Right lobe of liver (tissue), 6 donors: ENCODE measurements at regions not wholly inside any gene's neighbourhood (a gene's known extent, or its start where the extent isn't known, plus 50 kb on each side); places are given as distances from the start of the nearest gene placed in this dataset.

Experiments
- ATAC-seq, 4 donors: fragments of 200-7000 bp; cut with Tn5 transposase; one replicate each; pipeline ENCODE4 v1.9.1; 2020; ENCODE audit warnings: mild to moderate bottlenecking in 4 of 4, moderate library complexity in 4 of 4
- DNase-seq, 3 donors: peaks; one replicate each; pipeline ENCODE4 v3.0.0-alpha.2; 2020
- H3K27ac ChIP-seq, 3 donors: fragments of 200-600 bp; one replicate each; pipeline ENCODE4 v1.8.0; 2022
- H3K27me3 ChIP-seq, 2 donors: fragments of 200-600 bp; one replicate each; pipeline ENCODE4 v1.8.0; 2022
- H3K36me3 ChIP-seq, 4 donors: fragments of 200-600 bp; sonication (generic) in 1 of 4; one replicate each; pipeline versions ENCODE4 v1.5.1 to v1.8.0; 2017 to 2022; ENCODE audit warnings: control low read depth in 1 of 4
- H3K4me1 ChIP-seq, 4 donors: fragments of 200-600 bp; sonication (generic) in 1 of 4; one replicate each; pipeline versions ENCODE4 v1.5.1 to v1.8.0; 2017 to 2022; ENCODE audit warnings: control low read depth in 1 of 4
- H3K4me3 ChIP-seq, 3 donors: fragments of 200-600 bp; one replicate each; pipeline ENCODE4 v1.8.0; 2022
- H3K9me3 ChIP-seq, 4 donors: fragments of 200-600 bp; sonication (generic) in 1 of 4; one replicate each; pipeline versions ENCODE4 v1.5.1 to v1.8.0; 2017 to 2022; ENCODE audit warnings: control low read depth in 1 of 4
- CTCF ChIP-seq, 4 donors: fragments of 200-600 bp in 3 of 4; fragments of 450-650 bp in 1 of 4; IDR thresholded peaks; one replicate each; pipeline versions ENCODE4 v1.5.1 to v1.8.0; 2016 to 2022; ENCODE audit warnings: antibody characterized with exemption in 4 of 4, mild to moderate bottlenecking in 2 of 4
- POLR2A ChIP-seq: fragments of 450-650 bp; IDR thresholded peaks from one replicate; pipeline ENCODE4 v1.6.1; 2017; ENCODE audit warnings: antibody characterized with exemption, mild to moderate bottlenecking
- WGBS: methylation state at CpG from one replicate; pipeline ENCODE4 v1.1.6; 2018; ENCODE audit warnings: low coverage, low lambda C conversion rate; ENCODE audit not compliant: insufficient coverage; ENCODE audit errors: missing lambda C conversion rate; 5-methylcytosine and 5-hydroxymethylcytosine counted together
- intact Hi-C, 2 donors: fragments of 100-400 bp; cut with DNase I; formaldehyde crosslinking; loops; one replicate each; pipeline versions ENCODE4 v1.11.2 to v1.14.1; 2022
- donor health status: DM: no; HTN: yes; CAD: no.
- donor health status: DM: no; HTN: no; CAD: no.
- donor health status: DM: no; HTN: no; CAD: no.
- donor health status: DM: no; HTN: yes; CAD: no.
- donor health status: DM: no; HTN: yes; CAD: no.

GRCh38 chr13:66036024-66036614, 1194.0 kb downstream of the PCDH9 start:
- Histone ChIP-seq H3K4me1 (no peaks in the 10 kb centered on the region), H3K4me3 (no peak overlapping the region), H3K27me3 (no peaks in the 10 kb centered on the region), H3K27ac (no peak overlapping the region), H3K9me3 (no peaks in the 10 kb centered on the region), H3K36me3 (no peaks in the 10 kb centered on the region)
- DNase-seq (no peak), ATAC-seq (no peak)
- intact Hi-C loops = no loop called here
- TF ChIP-seq CTCF (IDR thresholded peaks at IDR 0.05) = no peak
- no peak for TF ChIP-seq POLR2A
- WGBS = 27% methylated on average over 2 of the region's 2 CpGs

- no peaks in the 10 kb centered on the region for H3K4me1 ChIP-seq
- intact Hi-C loops = no loop called here
- H3K4me3 ChIP-seq = no peak overlapping the region
- H3K27me3 ChIP-seq = no peaks in the 10 kb centered on the region
- ATAC-seq (no peak), DNase-seq (no peak)
- no peak overlapping the region for H3K27ac ChIP-seq
- no peaks in the 10 kb centered on the region for H3K9me3 ChIP-seq
- H3K36me3 ChIP-seq = no peaks in the 10 kb centered on the region
- TF ChIP-seq CTCF (IDR thresholded peaks at IDR 0.05) (no peak), POLR2A (no peak)
- WGBS = 40% methylated on average over 1 of the region's 1 CpG
These were observed 1196.2 kb downstream of the PCDH9 start for GRCh38 chr13:66033924-66034323.

GRCh38 chr13:66021846-66022245, 1208.3 kb downstream of the PCDH9 start:
- intact Hi-C loops = no loop called here
- no peak for ATAC-seq
- H3K36me3 ChIP-seq = no peaks in the 10 kb centered on the region

GRCh38 chr13:66014771-66015170, 1215.4 kb downstream of the PCDH9 start:
- H3K4me1 ChIP-seq = no peaks in the 10 kb centered on the region
- H3K4me3 ChIP-seq = no peak overlapping the region
- WGBS = 19% methylated on average over 1 of the region's 1 CpG
- H3K27me3 ChIP-seq = no peaks in the 10 kb centered on the region
- TF ChIP-seq CTCF (IDR thresholded peaks at IDR 0.05) (no peak), POLR2A (no peak)
- H3K9me3 ChIP-seq = no peaks in the 10 kb centered on the region
- ATAC-seq (no peak), DNase-seq (no peak)
- no peaks in the 10 kb centered on the region for H3K36me3 ChIP-seq
- intact Hi-C loops = no loop called here
- no peak overlapping the region for H3K27ac ChIP-seq

More at GRCh38 chr13:66021846-66022245, 1208.3 kb downstream of the PCDH9 start:
- Histone ChIP-seq H3K27me3 (no peaks in the 10 kb centered on the region), H3K27ac (no peak overlapping the region), H3K9me3 (no peaks in the 10 kb centered on the region), H3K4me1 (no peaks in the 10 kb centered on the region), H3K4me3 (no peak overlapping the region)
- 44% methylated on average over 1 of the region's 1 CpG for WGBS
- TF ChIP-seq CTCF (IDR thresholded peaks at IDR 0.05) (no peak), POLR2A (no peak)
- no peak for DNase-seq

GRCh38 chr13:66009241-66009640, 1220.9 kb downstream of the PCDH9 start:
- Histone ChIP-seq H3K27me3 (no peaks in the 10 kb centered on the region), H3K36me3 (no peaks in the 10 kb centered on the region), H3K27ac (no peak overlapping the region), H3K9me3 (no peaks in the 10 kb centered on the region), H3K4me1 (no peaks in the 10 kb centered on the region), H3K4me3 (no peak overlapping the region)
- 100% methylated on average over 1 of the region's 30 CpGs for WGBS
- DNase-seq = no peak
- intact Hi-C loops = no loop called here
- ATAC-seq = no peak
- TF ChIP-seq CTCF (IDR thresholded peaks at IDR 0.05) (no peak), POLR2A (no peak)
